Karpas-422 (cell line): ENCODE measurements at regions not wholly inside any gene's neighbourhood (a gene's known extent, or its start where the extent isn't known, plus 50 kb on each side); places are given as distances from the start of the nearest gene placed in this dataset.

Experiments
- DNase-seq: peaks from one replicate; pipeline ENCODE4 v3.0.0-alpha.2; 2015
- H2AFZ ChIP-seq: fragments of 200-600 bp; sonication (generic); 2 replicates; pipeline ENCODE4 v1.6.1; 2014; ENCODE audit warnings: antibody characterized with exemption, low read length, mixed read lengths
- H3K27ac ChIP-seq: fragments of 200-600 bp; sonication (generic); 2 replicates; pipeline ENCODE4 v1.5.1; 2014; ENCODE audit warnings: mild to moderate bottlenecking, low read length, moderate library complexity
- H3K27me3 ChIP-seq: fragments of 200-600 bp; sonication (generic); 2 replicates; pipeline ENCODE4 v1.6.1; 2014; ENCODE audit warnings: low read length, mixed read lengths
- H3K36me3 ChIP-seq: fragments of 200-600 bp; sonication (generic); 2 replicates; pipeline ENCODE4 v1.6.1; 2014; ENCODE audit warnings: low read length, mixed read lengths; ENCODE audit not compliant: insufficient read depth
- H3K4me1 ChIP-seq: fragments of 200-600 bp; sonication (generic); 2 replicates; pipeline ENCODE4 v1.6.1; 2014; ENCODE audit warnings: mild to moderate bottlenecking, low read length, mixed read lengths
- H3K4me2 ChIP-seq: fragments of 200-600 bp; sonication (generic); 2 replicates; pipeline ENCODE4 v1.6.1; 2014; ENCODE audit warnings: low read length, low read depth, mild to moderate bottlenecking; ENCODE audit not compliant: poor library complexity, severe bottlenecking
- H3K4me3 ChIP-seq: fragments of 200-600 bp; sonication (generic); 2 replicates; pipeline ENCODE4 v1.5.1; 2014; ENCODE audit warnings: mild to moderate bottlenecking, antibody characterized with exemption, low read length, mixed read lengths
- H3K79me2 ChIP-seq: fragments of 200-600 bp; sonication (generic); 2 replicates; pipeline ENCODE4 v1.6.1; 2014; ENCODE audit warnings: mild to moderate bottlenecking, low read length, mixed read lengths
- H3K9ac ChIP-seq: fragments of 200-600 bp; sonication (generic); 2 replicates; pipeline ENCODE4 v1.6.0; 2014; ENCODE audit warnings: low read length
- H3K9me2 ChIP-seq: fragments of 200-600 bp; sonication (generic), shearing (Covaris generic); replicated peaks from 2 replicates; pipeline ENCODE4 v1.6.0; 2014; ENCODE audit warnings: mild to moderate bottlenecking, low read length, moderate library complexity; ENCODE audit not compliant: insufficient read depth
- H3K9me3 ChIP-seq: fragments of 300-700, 200-600 bp; sonication (generic); 2 replicates; pipeline ENCODE4 v1.6.1; 2014; ENCODE audit warnings: low read length, mixed read lengths
- H4K20me1 ChIP-seq: fragments of 200-600 bp; sonication (generic); 2 replicates; pipeline ENCODE4 v1.6.1; 2014; ENCODE audit warnings: mild to moderate bottlenecking, antibody characterized with exemption, low read length, low read depth; ENCODE audit not compliant: insufficient read depth

GRCh38 chr16:85172455-85173145 lies 60.3 kb upstream of the CIBAR2 start:
- Histone ChIP-seq H3K4me3 (no peak overlapping the region), H3K36me3 (no peaks in the 10 kb centered on the region), H3K9ac (no peak overlapping the region), H3K27me3 (no peaks in the 10 kb centered on the region), H3K4me1 (peaks cover 5% of the 10 kb centered on the region), H3K79me2 (no peaks in the 10 kb centered on the region), H3K9me3 (no peaks in the 10 kb centered on the region), H4K20me1 (no peaks in the 10 kb centered on the region; the same call in 1 of the 2 replicates), H3K4me2 (no peak overlapping the region), H3K9me2 (no peaks in the 10 kb centered on the region), H2AFZ (no peak overlapping the region), H3K27ac (no peak overlapping the region)
- DNase-seq: no peak

DNA sequence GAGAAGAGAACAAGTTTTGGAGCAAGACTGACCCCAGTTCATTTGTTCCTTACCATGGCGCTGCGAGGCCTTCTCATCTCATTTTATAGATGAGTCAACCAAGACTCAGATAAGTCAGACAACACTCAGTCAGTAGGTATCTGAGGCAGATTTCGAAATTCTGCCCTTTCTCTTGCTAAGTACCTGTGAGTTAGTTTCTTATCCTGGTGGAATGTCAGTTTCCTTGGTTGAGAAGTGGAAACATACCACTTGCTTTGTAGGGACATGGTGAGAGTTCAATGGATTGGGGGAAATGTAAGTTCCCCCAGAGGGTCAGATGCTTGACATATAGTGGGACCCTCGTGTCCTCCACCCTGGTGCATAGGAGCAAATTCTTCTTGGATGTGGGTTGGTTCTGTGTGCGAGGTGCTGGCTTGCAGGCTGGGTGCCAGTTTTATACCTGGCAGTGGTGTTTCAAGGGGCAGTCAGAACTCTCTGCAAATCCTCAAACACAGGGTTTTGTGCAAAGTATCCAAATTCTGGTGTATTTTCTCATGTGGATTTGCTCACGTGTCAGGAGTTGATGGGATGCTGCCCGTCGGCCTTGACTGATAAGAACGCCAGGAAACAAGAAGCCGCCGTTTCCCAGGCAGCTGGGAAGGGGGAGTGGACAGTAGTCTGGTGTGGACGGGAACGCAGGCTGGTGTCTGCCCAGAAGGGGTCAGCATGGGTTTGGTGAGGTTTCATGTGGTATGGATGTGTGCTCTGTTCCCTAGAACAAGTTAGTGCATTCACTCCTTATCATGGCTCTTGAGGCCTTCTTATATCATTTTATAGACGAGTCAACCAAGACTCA lies 61.1 kb upstream of the CIBAR2 start:
- H3K9me3 ChIP-seq: no peaks in the 10 kb centered on the region
- no peaks in the 10 kb centered on the region for H3K36me3 ChIP-seq
- H3K4me1 ChIP-seq: peaks cover 5% of the 10 kb centered on the region
- H3K27me3 ChIP-seq: no peaks in the 10 kb centered on the region
- no peak overlapping the region for H3K27ac ChIP-seq
- H3K4me2 ChIP-seq: no peak overlapping the region
- no peak overlapping the region for H2AFZ ChIP-seq
- no peak overlapping the region for H3K4me3 ChIP-seq
- no peak for DNase-seq
- no peaks in the 10 kb centered on the region; the same call in 1 of the 2 replicates for H4K20me1 ChIP-seq
- H3K9me2 ChIP-seq: no peaks in the 10 kb centered on the region
- H3K9ac ChIP-seq: no peak overlapping the region
- no peaks in the 10 kb centered on the region for H3K79me2 ChIP-seq

GRCh38 chr16:85173981-85174751 lies 61.9 kb upstream of the CIBAR2 start:
- Histone ChIP-seq H3K4me2 (no peak overlapping the region), H3K4me3 (no peak overlapping the region), H3K4me1 (peaks cover 5% of the 10 kb centered on the region), H3K36me3 (no peaks in the 10 kb centered on the region), H3K27me3 (no peaks in the 10 kb centered on the region), H4K20me1 (no peaks in the 10 kb centered on the region; the same call in 1 of the 2 replicates), H3K79me2 (no peaks in the 10 kb centered on the region), H3K9ac (no peak overlapping the region), H2AFZ (no peak overlapping the region), H3K27ac (no peak overlapping the region), H3K9me2 (no peaks in the 10 kb centered on the region), H3K9me3 (no peaks in the 10 kb centered on the region)
- DNase-seq: no peak

DNA sequence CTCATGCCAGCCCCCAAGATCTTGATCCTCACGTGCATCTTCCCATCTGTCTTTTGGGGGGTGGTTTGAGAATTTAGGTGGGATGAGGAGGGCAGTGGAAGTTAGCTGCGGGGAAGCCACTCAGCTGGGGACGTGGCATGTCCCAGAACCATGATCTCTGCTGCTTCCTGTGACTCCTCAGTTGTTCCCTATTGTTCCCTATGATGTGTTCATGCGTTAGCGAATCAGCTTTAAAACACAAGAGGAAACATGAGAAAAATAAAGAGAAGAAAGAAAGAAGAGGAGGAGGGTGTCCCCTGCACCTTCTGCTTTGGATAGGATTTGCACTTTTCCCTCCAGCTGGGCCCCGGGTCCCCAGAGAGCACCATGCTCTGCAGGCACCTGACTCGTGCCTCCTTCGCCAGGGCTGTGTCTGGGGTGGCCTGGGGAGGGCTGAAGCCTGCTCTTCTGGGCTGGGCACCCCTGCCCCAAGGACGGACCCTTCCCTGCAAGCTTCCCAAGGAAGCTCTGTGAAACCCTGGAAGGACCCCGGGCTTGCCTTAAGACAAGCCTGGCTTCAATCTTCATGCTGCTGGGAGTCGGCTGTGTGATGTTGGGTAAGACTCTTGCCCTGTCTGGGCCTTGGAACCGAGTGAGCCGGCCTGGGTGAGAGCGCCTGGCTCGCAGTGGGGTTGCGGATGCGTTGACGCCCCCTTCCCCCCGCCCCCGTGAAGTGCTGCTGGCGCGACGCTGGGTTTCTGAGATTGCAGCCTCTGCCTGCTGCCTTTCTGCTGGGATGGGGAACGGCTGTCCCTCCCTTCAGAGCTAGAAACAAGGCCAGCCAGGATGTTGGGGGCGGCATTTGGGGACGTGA lies 62.8 kb upstream of the CIBAR2 start:
- H4K20me1 ChIP-seq: no peaks in the 10 kb centered on the region; the same call in 1 of the 2 replicates
- no peaks in the 10 kb centered on the region for H3K27me3 ChIP-seq
- H3K9ac ChIP-seq: no peak overlapping the region
- H3K79me2 ChIP-seq: no peaks in the 10 kb centered on the region
- no peaks in the 10 kb centered on the region for H3K9me3 ChIP-seq
- no peak overlapping the region for H3K4me3 ChIP-seq
- no peak for DNase-seq
- H3K4me1 ChIP-seq: peaks cover 5% of the 10 kb centered on the region
- no peak overlapping the region for H3K4me2 ChIP-seq
- no peak overlapping the region for H3K27ac ChIP-seq
- H3K36me3 ChIP-seq: no peaks in the 10 kb centered on the region
- no peak overlapping the region for H2AFZ ChIP-seq
- no peaks in the 10 kb centered on the region for H3K9me2 ChIP-seq

DNA sequence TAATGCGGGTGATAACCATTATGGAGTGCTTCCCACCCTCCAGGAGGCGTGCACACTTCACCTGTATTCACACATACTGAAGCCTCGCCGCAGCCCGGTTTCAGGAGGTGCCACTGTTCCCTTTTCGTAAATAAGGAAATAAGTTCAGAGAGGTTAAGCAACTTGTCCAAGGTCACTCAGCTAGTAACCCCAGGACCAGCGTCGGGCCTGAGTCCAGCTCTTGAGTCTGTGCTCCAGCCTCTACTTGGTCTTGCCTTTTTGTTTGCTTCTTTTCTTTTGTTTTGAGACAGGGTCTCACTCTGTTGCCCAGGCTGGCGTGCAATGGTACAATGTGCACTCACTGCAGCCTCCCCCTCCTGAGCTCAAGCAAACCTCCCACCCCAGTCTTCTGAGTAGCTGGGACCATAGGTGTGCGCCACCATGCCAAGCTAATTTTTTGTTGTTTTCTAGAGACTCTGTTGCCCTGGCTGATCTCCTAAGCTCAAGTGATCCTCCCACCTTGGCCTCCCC lies 63.5 kb upstream of the CIBAR2 start:
- H2AFZ ChIP-seq: no peak overlapping the region
- no peak overlapping the region for H3K4me3 ChIP-seq
- DNase-seq: no peak
- no peak overlapping the region for H3K4me2 ChIP-seq
- no peaks in the 10 kb centered on the region for H3K79me2 ChIP-seq
- H3K9ac ChIP-seq: no peak overlapping the region
- no peak overlapping the region for H3K27ac ChIP-seq
- H3K36me3 ChIP-seq: no peaks in the 10 kb centered on the region
- no peaks in the 10 kb centered on the region for H3K9me3 ChIP-seq
- H3K9me2 ChIP-seq: no peaks in the 10 kb centered on the region
- H3K27me3 ChIP-seq: no peaks in the 10 kb centered on the region
- no peaks in the 10 kb centered on the region; the same call in 1 of the 2 replicates for H4K20me1 ChIP-seq
- H3K4me1 ChIP-seq: peaks cover 5% of the 10 kb centered on the region

- Histone ChIP-seq H3K36me3 (no peaks in the 10 kb centered on the region), H3K79me2 (no peaks in the 10 kb centered on the region), H3K27ac (no peak overlapping the region), H3K9me2 (no peaks in the 10 kb centered on the region), H3K9me3 (no peaks in the 10 kb centered on the region), H3K4me1 (peaks cover 5% of the 10 kb centered on the region), H3K4me3 (no peak overlapping the region), H3K4me2 (no peak overlapping the region), H4K20me1 (no peaks in the 10 kb centered on the region; the same call in 1 of the 2 replicates), H3K9ac (no peak overlapping the region), H2AFZ (no peak overlapping the region), H3K27me3 (no peaks in the 10 kb centered on the region)
- no peak for DNase-seq
Measured at GRCh38 chr16:85176541-85177447, 64.5 kb upstream of the CIBAR2 start.

- Histone ChIP-seq H2AFZ (no peak overlapping the region), H3K79me2 (no peaks in the 10 kb centered on the region), H3K4me2 (no peak overlapping the region), H3K9me2 (no peaks in the 10 kb centered on the region), H3K27ac (no peak overlapping the region), H3K36me3 (no peaks in the 10 kb centered on the region), H3K9me3 (no peaks in the 10 kb centered on the region), H3K27me3 (no peaks in the 10 kb centered on the region), H3K9ac (no peak overlapping the region), H3K4me1 (peaks cover 5% of the 10 kb centered on the region), H3K4me3 (no peak overlapping the region), H4K20me1 (no peaks in the 10 kb centered on the region; the same call in 1 of the 2 replicates)
- DNase-seq: no peak
Measured at GRCh38 chr16:85177448-85177846, 65.2 kb upstream of the CIBAR2 start.
